AG04450 (cell line): ENCODE measurements at regions not wholly inside any gene's neighbourhood (a gene's known extent, or its start where the extent isn't known, plus 50 kb on each side); places are given as distances from the start of the nearest gene placed in this dataset.

Experiments
- CTCF ChIA-PET: fragments of 300-600, 350-600 bp; formaldehyde crosslinking; extraction: SDS; loops from one replicate; lab custom pipeline; 2022; ENCODE audit warnings: antibody characterized with exemption, inconsistent platforms; lab: Charles Lee
- POLR2A ChIA-PET: fragments of 350-600 bp; formaldehyde crosslinking; extraction: SDS; loops from one replicate; lab custom pipeline; 2021; ENCODE audit warnings: antibody characterized with exemption, inconsistent platforms; lab: Yijun Ruan, JAX
- DNase-seq: peaks from one replicate; pipeline ENCODE4 v3.0.0-alpha.2; 2011; ENCODE audit warnings: low read depth, low spot score
- H3K27ac ChIP-seq: one replicate; pipeline ENCODE4 v1.5.1; 2012; ENCODE audit warnings: low read depth, low read length, control low read depth
- H3K27me3 ChIP-seq: one replicate; pipeline ENCODE4 v1.6.0; 2012; ENCODE audit warnings: low read length; ENCODE audit not compliant: control insufficient read depth, insufficient read depth
- H3K4me3 ChIP-seq: 2 replicates; pipeline ENCODE4 v1.5.1; 2011; ENCODE audit warnings: mild to moderate bottlenecking, low read depth, low read length, control low read depth
- H3K9me3 ChIP-seq: 2 replicates; pipeline ENCODE4 v1.5.1; 2012; ENCODE audit warnings: low read length; ENCODE audit not compliant: control insufficient read depth, insufficient read depth
- CTCF ChIP-seq: IDR thresholded peaks from 2 replicates; pipeline ENCODE4 v1.5.1; 2011; ENCODE audit warnings: low read depth, low read length, control low read depth, inconsistent platforms

GRCh38 chr1:192941722-192942411 is 117.3 kb downstream of the UCHL5 start:
- Histone ChIP-seq H3K27me3 (no peaks in the 10 kb centered on the region), H3K27ac (no peak overlapping the region), H3K4me3 (no peak overlapping the region), H3K9me3 (no peaks in the 10 kb centered on the region)
- no peak for TF ChIP-seq CTCF
- DNase-seq: no peak
- POLR2A ChIA-PET: no interaction called here
- CTCF ChIA-PET: interaction anchor here (1.1 kb wide), 1 partner anchor 10 kb away, joined by 4 read pairs; no protein-coding TSS in a partner anchor

- H3K27ac ChIP-seq: no peak overlapping the region
- H3K27me3 ChIP-seq: no peaks in the 10 kb centered on the region
- TF ChIP-seq CTCF: no peak
- no peak overlapping the region for H3K4me3 ChIP-seq
- ChIA-PET POLR2A (no interaction called here), CTCF (no interaction called here)
- H3K9me3 ChIP-seq: no peaks in the 10 kb centered on the region
- no peak for DNase-seq
Observed at GRCh38 chr1:192943108-192943507, 116.1 kb downstream of the UCHL5 start.

GRCh38 chr1:192943522-192943921 is 115.6 kb downstream of the UCHL5 start:
- H3K27ac ChIP-seq: no peak overlapping the region
- TF ChIP-seq CTCF: no peak
- no peaks in the 10 kb centered on the region for H3K9me3 ChIP-seq
- DNase-seq: no peak
- H3K4me3 ChIP-seq: no peak overlapping the region
- no peaks in the 10 kb centered on the region for H3K27me3 ChIP-seq
- ChIA-PET CTCF (no interaction called here), POLR2A (no interaction called here)

GRCh38 chr1:192945390-192946130 is 113.6 kb downstream of the UCHL5 start:
- ChIA-PET POLR2A (no interaction called here), CTCF (no interaction called here)
- no peak overlapping the region for H3K27ac ChIP-seq
- no peaks in the 10 kb centered on the region for H3K27me3 ChIP-seq
- H3K4me3 ChIP-seq: no peak overlapping the region
- TF ChIP-seq CTCF: no peak
- no peak for DNase-seq
- H3K9me3 ChIP-seq: no peaks in the 10 kb centered on the region

- H3K27me3 ChIP-seq: no peaks in the 10 kb centered on the region
- ChIA-PET CTCF (no interaction called here), POLR2A (no interaction called here)
- H3K27ac ChIP-seq: no peak overlapping the region
- no peaks in the 10 kb centered on the region for H3K9me3 ChIP-seq
- no peak for DNase-seq
- H3K4me3 ChIP-seq: no peak overlapping the region
- TF ChIP-seq CTCF: no peak
Observed at GRCh38 chr1:192949783-192950182, 109.4 kb downstream of the UCHL5 start.
